ENCODE measurements at regions not wholly inside any gene's neighbourhood (a gene's known extent, or its start where the extent isn't known, plus 50 kb on each side); places are given as distances from the start of the nearest gene placed in this dataset.

- no peak for TF ChIP-seq CTCF (IDR thresholded peaks at IDR 0.05)
- no peaks in the 10 kb centered on the region for H3K36me3 ChIP-seq
- intact Hi-C loops (cut with DNase I), result no loop called here
- H3K9me3 ChIP-seq, result no peaks in the 10 kb centered on the region
- no peaks in the 10 kb centered on the region for H3K27me3 ChIP-seq
- H3K27ac ChIP-seq, result no peak overlapping the region
- H3K4me1 ChIP-seq, result no peaks in the 10 kb centered on the region
- no peak overlapping the region for H3K9ac ChIP-seq (ENCODE audit: low read depth in 2 of 2, low read length in 2 of 2)
- no peak overlapping the region for H3K4me3 ChIP-seq
- DNase-seq, result no peak
Observed at GRCh38 chr2:62363166-62363565, 142.8 kb downstream of the TMEM17 start.

GRCh38 chr2:62362561-62362960 lies 143.4 kb downstream of the TMEM17 start:
- intact Hi-C loops (cut with DNase I), result no loop called here
- TF ChIP-seq CTCF (IDR thresholded peaks at IDR 0.05), result no peak

GRCh38 chr2:62361964-62362363 lies 144.0 kb downstream of the TMEM17 start:
- Histone ChIP-seq H3K9ac (ENCODE audit: low read depth in 2 of 2, low read length in 2 of 2) (no peak overlapping the region), H3K4me3 (no peak overlapping the region), H3K27me3 (no peaks in the 10 kb centered on the region), H3K27ac (no peak overlapping the region), H3K36me3 (no peaks in the 10 kb centered on the region), H3K9me3 (no peaks in the 10 kb centered on the region), H3K4me1 (no peaks in the 10 kb centered on the region)
- DNase-seq, result no peak
- intact Hi-C loops (cut with DNase I), result no loop called here
- TF ChIP-seq CTCF (IDR thresholded peaks at IDR 0.05), result no peak

More at GRCh38 chr2:62362561-62362960, 143.4 kb downstream of the TMEM17 start:
- Histone ChIP-seq H3K4me3 (no peak overlapping the region), H3K36me3 (no peaks in the 10 kb centered on the region), H3K27me3 (no peaks in the 10 kb centered on the region), H3K4me1 (no peaks in the 10 kb centered on the region), H3K9me3 (no peaks in the 10 kb centered on the region), H3K27ac (no peak overlapping the region), H3K9ac (ENCODE audit: low read depth in 2 of 2, low read length in 2 of 2) (no peak overlapping the region)
- peak; percentile 22 for DNase-seq

GRCh38 chr2:62354771-62355561 lies 151.0 kb downstream of the TMEM17 start:
- no peak for DNase-seq
- H3K4me1 ChIP-seq, result no peaks in the 10 kb centered on the region
- no peaks in the 10 kb centered on the region for H3K36me3 ChIP-seq
- no peak overlapping the region for H3K27ac ChIP-seq
- no peak overlapping the region for H3K4me3 ChIP-seq
- no peaks in the 10 kb centered on the region for H3K9me3 ChIP-seq
- TF ChIP-seq CTCF (IDR thresholded peaks at IDR 0.05), result no peak
- no peak overlapping the region for H3K9ac ChIP-seq (ENCODE audit: low read depth in 2 of 2, low read length in 2 of 2)
- no peaks in the 10 kb centered on the region for H3K27me3 ChIP-seq
- intact Hi-C loops (cut with DNase I), result no loop called here

- Histone ChIP-seq H3K4me3 (no peak overlapping the region), H3K9ac (ENCODE audit: low read depth in 2 of 2, low read length in 2 of 2) (no peak overlapping the region), H3K36me3 (no peaks in the 10 kb centered on the region), H3K27ac (no peak overlapping the region), H3K27me3 (no peaks in the 10 kb centered on the region), H3K9me3 (no peaks in the 10 kb centered on the region), H3K4me1 (no peaks in the 10 kb centered on the region)
- no peak for TF ChIP-seq CTCF (IDR thresholded peaks at IDR 0.05)
- intact Hi-C loops (cut with DNase I), result no loop called here
- DNase-seq, result no peak
Observed at GRCh38 chr2:62352031-62352430, 154.0 kb downstream of the TMEM17 start.
